IMR-90 (cell line): ENCODE measurements at regions not wholly inside any gene's neighbourhood (a gene's known extent, or its start where the extent isn't known, plus 50 kb on each side); places are given as distances from the start of the nearest gene placed in this dataset.
"Not testable (repeated sequence)": the region's sequence is repeated elsewhere in the genome, so short reads cannot be mapped to it uniquely, and the experiment has no call there.

Source experiments
- ATAC-seq: fragments of 200-7000 bp; cut with Tn5 transposase; 2 replicates; pipeline ENCODE4 v1.9.1; 2020; ENCODE audit warnings: low read depth, mild to moderate bottlenecking, moderate library complexity
- BruUV-seq: library from RNA; stranded (reverse); fragments of 400-500 nt; replicated peaks from 2 replicates; lab custom pipeline; 2021; lab: Mats Ljungman, UMichigan
- CTCF ChIA-PET: fragments of 300-600 bp; formaldehyde crosslinking; extraction: SDS; loops from one replicate; lab custom pipeline; 2021; ENCODE audit warnings: antibody characterized with exemption; lab: Yijun Ruan, JAX
- POLR2A ChIA-PET: fragments of 300-600 bp; sonication (Branson Sonifier 250); formaldehyde crosslinking; loops from one replicate; lab custom pipeline; 2022; ENCODE audit warnings: antibody characterized with exemption; ENCODE audit not compliant: unreplicated experiment; lab: Charles Lee
- DNase-seq: peaks from one replicate; pipeline ENCODE4 v3.0.0; 2013
- H2AFZ ChIP-seq: replicated peaks from 2 replicates; pipeline ENCODE3; 2013; ENCODE audit warnings: low read length, mild to moderate bottlenecking; ENCODE audit not compliant: poor library complexity
- H2AK5ac ChIP-seq: 2 replicates; pipeline ENCODE4 v1.6.1; 2013; ENCODE audit warnings: low read depth, low read length, inconsistent platforms
- H2AK9ac ChIP-seq: replicated peaks from 2 replicates; pipeline ENCODE3; 2013; ENCODE audit warnings: mild to moderate bottlenecking, low read depth, low read length, moderate library complexity; ENCODE audit not compliant: poor library complexity
- H2BK120ac ChIP-seq: 2 replicates; pipeline ENCODE4 v1.6.1; 2013; ENCODE audit warnings: low read depth, low read length, inconsistent platforms
- H2BK15ac ChIP-seq: 3 replicates; pipeline ENCODE4 v1.6.1; 2013; ENCODE audit warnings: low read depth, low read length, inconsistent platforms
- H2BK20ac ChIP-seq: 2 replicates; pipeline ENCODE4 v1.6.1; 2013; ENCODE audit warnings: low read depth, mild to moderate bottlenecking, inconsistent platforms, low read length, moderate library complexity
- H2BK5ac ChIP-seq: 2 replicates; pipeline ENCODE4 v1.6.1; 2013; ENCODE audit warnings: mild to moderate bottlenecking, low read depth, low read length, inconsistent platforms; ENCODE audit not compliant: poor library complexity, severe bottlenecking
- H3K14ac ChIP-seq: replicated peaks from 2 replicates; pipeline ENCODE4 v1.6.1; 2013; ENCODE audit warnings: low read depth, low read length, inconsistent platforms
- H3K18ac ChIP-seq: 2 replicates; pipeline ENCODE4 v1.6.1; 2013; ENCODE audit warnings: low read depth, low read length, control low read depth
- H3K23ac ChIP-seq: 2 replicates; pipeline ENCODE4 v1.6.1; 2013; ENCODE audit warnings: low read depth, low read length, inconsistent platforms
- H3K27ac ChIP-seq: 2 replicates; pipeline ENCODE4 v1.5.1; 2013; ENCODE audit warnings: mild to moderate bottlenecking, control low read depth, low read length; ENCODE audit not compliant: insufficient read depth
- H3K27me3 ChIP-seq: 2 replicates; pipeline ENCODE4 v1.6.1; 2013; ENCODE audit warnings: low read length; ENCODE audit not compliant: control insufficient read depth, insufficient read depth
- H3K36me3 ChIP-seq: 2 replicates; pipeline ENCODE4 v1.6.1; 2013; ENCODE audit warnings: low read length, mixed read lengths; ENCODE audit not compliant: control insufficient read depth, insufficient read depth
- H3K4ac ChIP-seq: 2 replicates; pipeline ENCODE4 v1.6.1; 2013; ENCODE audit warnings: low read depth, low read length, inconsistent platforms
- H3K4me1 ChIP-seq: 2 replicates; pipeline ENCODE4 v1.6.1; 2013; ENCODE audit warnings: low read length, mixed read lengths; ENCODE audit not compliant: control insufficient read depth, insufficient read depth
- H3K4me2 ChIP-seq: 2 replicates; pipeline ENCODE4 v1.6.1; 2013; ENCODE audit warnings: low read depth, mild to moderate bottlenecking, control low read depth, low read length, moderate library complexity
- H3K4me3 ChIP-seq: 2 replicates; pipeline ENCODE4 v1.5.1; 2013; ENCODE audit warnings: low read depth, mild to moderate bottlenecking, control low read depth, low read length, moderate library complexity; ENCODE audit not compliant: insufficient read depth
- H3K56ac ChIP-seq: 2 replicates; pipeline ENCODE4 v1.6.1; 2013; ENCODE audit warnings: low read length, inconsistent platforms; ENCODE audit not compliant: insufficient read depth; ENCODE audit errors: extremely low read depth
- H3K79me1 ChIP-seq, 2 experiments: 2 replicates each; pipeline ENCODE4 v1.6.1; 2013; ENCODE audit warnings: low read length in 2 of 2, inconsistent platforms in 1 of 2, low read depth in 1 of 2
- H3K9ac ChIP-seq: 2 replicates; pipeline ENCODE4 v1.6.1; 2013; ENCODE audit warnings: low read depth, low read length, control low read depth
- H3K9me1 ChIP-seq: 2 replicates; pipeline ENCODE4 v1.6.1; 2013; ENCODE audit warnings: low read length, inconsistent platforms; ENCODE audit not compliant: insufficient read depth
- H3K9me3 ChIP-seq: 2 replicates; pipeline ENCODE4 v1.6.1; 2013; ENCODE audit warnings: low read length; ENCODE audit not compliant: control insufficient read depth, insufficient read depth
- H4K20me1 ChIP-seq: 2 replicates; pipeline ENCODE4 v1.6.1; 2013; ENCODE audit warnings: low read length, inconsistent platforms; ENCODE audit not compliant: insufficient read depth
- H4K5ac ChIP-seq: 2 replicates; pipeline ENCODE4 v1.6.1; 2013; ENCODE audit warnings: mild to moderate bottlenecking, low read depth, low read length, control low read depth
- H4K8ac ChIP-seq, 2 experiments: 2 replicates each; pipeline ENCODE4 v1.6.1; 2013; ENCODE audit warnings: low read depth in 2 of 2, low read length in 2 of 2, control low read depth in 1 of 2, inconsistent platforms in 1 of 2
- H4K91ac ChIP-seq: 2 replicates; pipeline ENCODE4 v1.6.1; 2013; ENCODE audit warnings: low read depth, low read length, inconsistent platforms; ENCODE audit not compliant: insufficient read depth
- BHLHE40 ChIP-seq: fragments of 150-350 bp; IDR thresholded peaks from 2 replicates; pipeline ENCODE4 v1.6.1; 2016; ENCODE audit warnings: mild to moderate bottlenecking, low read depth, low read length
- CEBPB ChIP-seq: IDR thresholded peaks from 2 replicates; pipeline ENCODE4 v1.6.1; 2012; ENCODE audit warnings: low read depth, low read length, improper control_type of control experiment
- CHD1 ChIP-seq: IDR thresholded peaks from 2 replicates; pipeline ENCODE4 v1.6.1; 2012; ENCODE audit warnings: low read depth, low read length, improper control_type of control experiment
- ELK1 ChIP-seq: fragments of 150-350 bp; IDR thresholded peaks from 2 replicates; pipeline ENCODE4 v1.6.1; 2016; ENCODE audit warnings: low read depth, mild to moderate bottlenecking, low read length, moderate library complexity, borderline replicate concordance
- POLR2A ChIP-seq: IDR thresholded peaks from 2 replicates; pipeline ENCODE4 v1.6.1; 2012; ENCODE audit warnings: mild to moderate bottlenecking, low read depth, low read length
- RCOR1 ChIP-seq: IDR thresholded peaks from 2 replicates; pipeline ENCODE4 v1.6.1; 2012; ENCODE audit warnings: mild to moderate bottlenecking, low read length, improper control_type of control experiment; ENCODE audit not compliant: insufficient replicate concordance
- USF2 ChIP-seq: fragments of 150-350 bp; IDR thresholded peaks from 2 replicates; pipeline ENCODE4 v1.6.1; 2017; ENCODE audit warnings: mild to moderate bottlenecking, antibody characterized with exemption, low read length, low read depth
- WGBS, 2 experiments: methylation state at CpG; one replicate each; pipeline versions ENCODE4 v1.1.5 to v1.1.7; 2013; ENCODE audit warnings: missing lambda C conversion rate in 2 of 2; ENCODE audit not compliant: insufficient read length in 1 of 2; ENCODE audit errors: extremely low coverage in 2 of 2; 5-methylcytosine and 5-hydroxymethylcytosine counted together
- dilution Hi-C: fragments of 300-500 bp; cut with HindIII; formaldehyde crosslinking; loops from one replicate; pipeline ENCODE4 v1.14.3; 2018; ENCODE audit warnings: low sequenced_read_pairs; ENCODE audit not compliant: unreplicated experiment
- in situ Hi-C: fragments of 300-500 bp; cut with MboI; formaldehyde crosslinking; loops from 3 replicates; pipeline ENCODE4 v1.14.3; 2019; ENCODE audit warnings: low sequenced_read_pairs, inconsistent platforms, mixed read lengths
- intact Hi-C: fragments of 100-400 bp; cut with micrococcal nuclease; formaldehyde crosslinking; loops from 2 replicates; pipeline ENCODE4 v1.10.0; 2022

- dilution Hi-C loops (no loop called here), intact Hi-C loops (no loop called here), in situ Hi-C loops (no loop called here)
- Histone ChIP-seq H4K91ac (no peak overlapping the region), H2BK20ac (no peak overlapping the region), H4K20me1 (no peaks in the 10 kb centered on the region), H3K4ac (no peak overlapping the region), H3K27ac (no peak overlapping the region), H2AK5ac (no peak overlapping the region), H2BK15ac (no peak overlapping the region), H2BK5ac (no peak overlapping the region), H3K27me3 (peaks cover 26% of the 10 kb centered on the region), H3K9me3 (no peaks in the 10 kb centered on the region), H3K4me3 (no peak overlapping the region), H3K56ac (no peak overlapping the region), H4K8ac (no peak overlapping the region), H3K4me1 (peaks cover 4% of the 10 kb centered on the region), H3K9ac (no peak overlapping the region), H4K5ac (no peak overlapping the region), H2AFZ (no peak overlapping the region), H3K14ac (no peak overlapping the region), H3K79me1 (no peaks in the 10 kb centered on the region), H3K36me3 (no peaks in the 10 kb centered on the region), H3K4me2 (no peak overlapping the region), H3K23ac (no peak overlapping the region), H3K18ac (no peak overlapping the region), H2AK9ac (no peak overlapping the region), H2BK120ac (no peak overlapping the region), H3K9me1 (no peaks in the 10 kb centered on the region)
- WGBS, 2 experiments = no CpG with 5 or more reads among the region's 3 CpGs
- CTCF ChIA-PET = no interaction called here
- no TSS peak for BruUV-seq
- TF ChIP-seq RCOR1 (no peak), CHD1 (no peak), ELK1 (no peak), USF2 (no peak), BHLHE40 (no peak), CEBPB (no peak), POLR2A (no peak)
- DNase-seq (no peak), ATAC-seq (no peak)
- POLR2A ChIA-PET = no interaction called here
Measured at GRCh38 chr6:111949546-111949945, 76.3 kb upstream of the FYN start.

GRCh38 chr6:111949984-111950383 lies 76.7 kb upstream of the FYN start:
- CTCF ChIA-PET, H2BK15ac ChIP-seq, H2BK5ac ChIP-seq, DNase-seq, H4K5ac ChIP-seq, H3K4me3 ChIP-seq, H3K36me3 ChIP-seq, intact Hi-C loops, H2BK20ac ChIP-seq, H2AFZ ChIP-seq, H3K9ac ChIP-seq, H4K8ac ChIP-seq, H3K23ac ChIP-seq, H3K4me2 ChIP-seq, H3K9me1 ChIP-seq, H3K79me1 ChIP-seq, H3K14ac ChIP-seq, H3K27ac ChIP-seq, H3K4ac ChIP-seq, H2BK120ac ChIP-seq, in situ Hi-C loops, BruUV-seq, ATAC-seq, H3K4me1 ChIP-seq, H3K9me3 ChIP-seq, H2AK5ac ChIP-seq, H3K18ac ChIP-seq, H3K56ac ChIP-seq, H4K91ac ChIP-seq, H4K20me1 ChIP-seq, dilution Hi-C loops, POLR2A ChIA-PET, H2AK9ac ChIP-seq: not testable (repeated sequence)
- WGBS, 2 experiments = 66% methylated on average over 2 of the region's 3 CpGs; no CpG with 5 or more reads in 1 of the 2 experiments
- H3K27me3 ChIP-seq = peaks cover 28% of the 10 kb centered on the region
